ENCODE measurements at regions not wholly inside any gene's neighbourhood (a gene's known extent, or its start where the extent isn't known, plus 50 kb on each side); places are given as distances from the start of the nearest gene placed in this dataset.

GRCh38 chr17:14488958-14489550, 188.2 kb downstream of the HS3ST3B1 start:
- TF ChIP-seq FOXJ3 (CRISPR knock-in tag; IDR thresholded peaks at IDR 0.05; ENCODE audit: borderline replicate concordance), result no peak
- TF ChIP-seq CTCF (CRISPR knock-in tag; IDR thresholded peaks at IDR 0.05), result no peak
- TF ChIP-seq TBX3 (IDR thresholded peaks at IDR 0.05; ENCODE audit: borderline replicate concordance), result no peak
- TF ChIP-seq EZH2 (conservative IDR thresholded peaks at IDR 0.05; ENCODE audit: low read depth, low read length), result no peak
- TF ChIP-seq PCBP1 (IDR thresholded peaks at IDR 0.05; ENCODE audit: borderline replicate concordance, low read depth, low read length), result no peak
- no peak for TF ChIP-seq PRPF4 (IDR thresholded peaks at IDR 0.05; ENCODE audit: low read depth, low read length, poor library complexity, severe bottlenecking)
- no peak for TF ChIP-seq MED1 (CRISPR knock-in tag; IDR thresholded peaks at IDR 0.05)

Data from HepG2 (cell line).